GM18868 (cell line): ENCODE measurements at regions not wholly inside any gene's neighbourhood (a gene's known extent, or its start where the extent isn't known, plus 50 kb on each side); places are given as distances from the start of the nearest gene placed in this dataset.
"Not testable (repeated sequence)": the region's sequence is repeated elsewhere in the genome, so short reads cannot be mapped to it uniquely, and the experiment has no call there.

ENCODE experiments used
- ATAC-seq: cut with Tn5 transposase; IDR thresholded peaks from one replicate; pipeline ENCODE4 v1.9.1; 2021; ENCODE audit warnings: mild to moderate bottlenecking, moderate library complexity; ENCODE audit not compliant: unreplicated experiment

DNA sequence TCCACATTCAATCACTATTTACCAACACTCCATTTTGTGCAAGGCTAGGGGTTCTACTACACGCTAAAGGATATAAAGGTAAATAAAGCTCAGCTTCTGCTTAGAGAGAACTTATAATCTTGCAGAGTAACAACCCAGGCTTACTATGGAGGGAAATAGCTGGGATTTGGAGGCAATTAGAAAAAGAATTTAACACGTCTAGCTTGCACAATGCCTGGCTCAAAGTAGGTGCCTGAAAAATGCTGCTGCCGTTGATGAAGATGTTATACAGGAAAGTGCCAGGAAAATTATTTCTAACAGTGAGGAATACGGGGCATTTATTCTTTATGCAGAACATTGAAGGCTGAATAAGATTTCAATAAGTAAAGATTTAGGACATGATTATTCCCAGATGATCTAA lies 214.2 kb downstream of the KITLG start:
- ATAC-seq: no peak

DNA sequence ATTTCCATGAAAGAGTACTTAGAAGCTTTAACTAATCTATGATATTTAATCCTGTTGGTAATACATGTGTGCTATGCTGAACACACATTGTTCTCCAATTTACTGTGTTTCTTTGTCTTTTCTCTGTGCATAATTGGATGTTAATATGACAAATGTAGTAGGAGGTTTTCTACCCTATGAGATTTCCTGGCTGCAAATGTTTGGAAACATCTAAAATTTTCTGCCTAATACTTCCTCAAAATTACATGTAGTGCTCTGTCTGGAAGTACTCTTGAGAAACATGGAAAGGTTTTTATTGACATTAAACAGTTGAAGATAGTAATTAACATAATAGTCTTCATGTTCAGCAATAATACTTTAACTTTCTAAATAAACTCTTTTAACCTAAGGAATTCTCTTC lies 213.0 kb downstream of the KITLG start:
- no peak for ATAC-seq

DNA sequence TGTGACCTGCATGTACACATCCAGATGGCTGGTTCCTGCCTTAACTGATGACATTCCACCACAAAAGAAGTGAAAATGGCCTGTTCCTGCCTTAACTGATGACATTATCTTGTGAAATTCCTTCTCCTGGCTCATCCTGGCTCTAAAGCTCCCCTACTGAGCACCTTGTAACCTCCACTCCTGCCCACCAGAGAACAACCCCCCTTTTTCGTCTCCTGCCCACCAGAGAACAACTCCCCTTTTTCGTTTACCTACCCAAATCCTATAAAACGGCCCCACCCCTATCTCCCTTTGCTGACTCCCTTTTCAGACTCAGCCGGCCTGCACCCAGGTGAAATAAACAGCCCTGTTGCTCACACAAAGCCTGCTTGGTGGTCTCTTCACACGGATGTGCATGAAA lies 212.2 kb downstream of the KITLG start:
- not testable (repeated sequence) for ATAC-seq

DNA sequence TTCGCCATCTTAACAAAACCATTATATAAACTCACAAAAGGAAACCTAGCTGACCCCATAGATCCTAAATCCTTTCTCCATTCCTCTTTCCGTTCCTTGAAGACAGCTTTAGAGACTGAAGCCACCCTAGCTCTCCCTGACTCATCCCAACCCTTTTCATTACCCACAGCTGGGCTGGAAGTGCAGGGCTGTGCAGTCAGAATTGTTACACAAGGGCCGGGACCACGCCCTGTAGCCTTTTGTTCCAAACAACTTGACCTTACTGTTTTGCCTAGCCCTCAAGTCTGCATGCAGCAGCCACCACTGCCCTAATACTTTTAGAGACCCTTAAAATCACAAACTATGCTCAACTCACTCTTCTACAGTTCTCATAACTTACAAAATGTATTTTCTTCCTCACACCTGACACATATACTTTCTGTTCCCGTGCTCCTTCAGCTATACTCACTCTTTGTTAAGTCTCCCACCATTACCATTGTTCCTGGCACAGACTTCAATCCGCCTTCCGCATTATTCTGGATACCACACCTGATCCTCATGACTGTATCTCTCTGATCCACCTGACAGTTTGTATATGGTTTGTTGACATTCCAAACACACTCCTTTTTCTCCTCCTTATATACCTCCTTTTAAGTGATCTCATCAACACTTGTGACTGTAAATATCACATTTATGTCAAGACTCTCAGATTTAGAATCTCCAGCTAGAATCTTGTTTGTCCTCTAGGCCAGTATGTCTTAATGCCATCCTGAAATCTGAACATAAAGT lies 208.7 kb downstream of the KITLG start:
- no peak for ATAC-seq

DNA sequence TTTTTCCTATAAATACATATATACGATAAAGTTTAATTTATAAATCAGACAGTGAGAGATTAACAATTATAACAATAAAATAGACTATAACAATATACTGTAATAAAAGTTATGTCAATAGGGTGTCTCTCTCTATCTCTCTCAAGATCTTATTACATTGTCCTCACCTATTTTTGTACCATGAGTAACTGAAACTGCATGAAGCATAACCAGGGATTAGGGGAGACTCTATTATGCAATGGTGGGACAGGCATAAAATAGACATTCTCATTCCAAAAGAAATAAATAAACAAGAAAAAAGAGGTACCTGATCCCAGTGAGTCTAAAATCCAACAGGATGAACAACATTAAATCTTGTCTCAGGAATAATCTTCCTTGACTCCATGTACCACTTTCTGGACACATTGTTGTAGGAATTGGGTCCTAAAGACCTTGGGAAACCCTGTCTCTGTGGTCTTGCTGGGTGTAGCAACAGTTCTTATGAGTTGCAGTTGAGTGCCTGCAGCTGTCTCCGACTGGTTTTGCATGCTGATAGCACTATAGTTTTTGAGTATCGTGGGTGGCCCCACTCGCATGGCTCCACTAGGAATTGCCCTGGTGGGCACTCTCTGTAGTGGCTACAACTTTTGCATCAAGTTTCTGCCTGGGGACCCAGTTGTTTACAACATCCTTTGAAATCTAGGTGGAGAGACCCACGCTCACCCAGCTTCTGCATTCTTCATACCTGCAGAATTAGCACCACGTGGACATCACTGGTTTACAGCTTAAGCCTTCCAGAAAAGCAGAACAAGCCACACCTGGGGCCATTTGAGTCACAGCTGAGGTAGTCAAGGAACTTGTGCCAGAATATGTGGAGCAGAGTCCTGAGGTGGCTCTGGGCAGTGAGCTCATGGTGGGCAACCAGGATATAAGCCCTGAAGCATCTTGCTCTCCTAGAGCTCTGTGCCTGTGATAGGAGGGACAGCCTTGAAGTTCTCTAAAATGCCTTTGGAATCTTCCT lies 204.7 kb downstream of the KITLG start:
- ATAC-seq: no peak

DNA sequence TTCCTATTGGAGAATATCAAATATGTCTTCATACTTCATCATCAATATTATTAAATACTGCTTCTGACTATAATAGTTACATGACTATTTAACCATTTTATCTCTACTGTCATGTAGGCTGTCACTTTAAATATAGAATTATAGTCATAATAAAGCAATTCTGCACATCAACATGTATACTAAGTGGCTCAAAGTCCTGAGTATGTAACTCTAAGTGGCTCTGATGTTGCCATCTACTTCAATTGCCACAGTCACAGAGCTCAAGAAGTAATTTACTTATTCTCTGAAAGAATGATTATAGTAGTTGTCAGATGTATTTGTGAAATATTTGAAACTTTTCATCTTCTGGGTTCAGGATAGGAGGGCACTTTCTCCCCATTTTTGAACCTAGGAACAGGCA lies 202.3 kb downstream of the KITLG start:
- ATAC-seq: no peak

DNA sequence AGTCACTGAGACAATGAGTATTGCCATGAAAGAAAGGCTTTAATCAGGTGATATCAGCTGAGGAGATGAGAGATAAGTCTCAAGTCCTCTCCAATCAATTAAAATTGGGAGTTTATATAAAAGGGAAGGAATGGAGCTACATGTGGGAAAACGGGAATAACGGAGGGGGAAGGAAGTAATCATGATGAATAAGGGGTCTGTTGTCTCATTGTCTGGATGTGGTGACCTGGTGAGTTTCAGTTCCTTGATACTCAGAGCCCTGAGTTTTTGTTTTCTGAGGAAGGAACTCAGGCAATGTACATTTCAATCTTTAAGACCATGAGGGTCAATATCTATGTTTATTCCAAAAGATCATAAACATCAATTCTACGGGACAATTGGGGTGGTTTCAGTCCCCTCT lies 198.8 kb downstream of the KITLG start:
- ATAC-seq: no peak

DNA sequence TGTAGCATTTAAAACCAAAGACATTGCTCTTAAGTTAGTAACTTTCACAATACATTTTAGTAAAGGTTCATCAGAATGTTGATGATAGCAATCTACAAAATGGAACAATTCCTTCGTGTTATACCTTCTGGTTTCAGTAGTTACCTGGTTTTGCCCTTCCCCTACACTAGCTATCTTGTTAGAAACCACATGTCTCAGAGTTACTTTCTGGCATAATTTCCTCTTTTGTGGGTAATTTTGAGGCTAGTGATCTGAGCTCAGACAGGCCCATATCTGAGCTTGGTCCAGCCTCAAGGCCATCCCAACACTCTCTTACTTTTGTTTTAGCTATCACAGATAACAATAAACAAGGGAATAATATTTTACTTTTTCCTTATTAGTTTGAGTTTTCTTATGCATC lies 196.9 kb downstream of the KITLG start:
- peak; percentile 71 for ATAC-seq

DNA sequence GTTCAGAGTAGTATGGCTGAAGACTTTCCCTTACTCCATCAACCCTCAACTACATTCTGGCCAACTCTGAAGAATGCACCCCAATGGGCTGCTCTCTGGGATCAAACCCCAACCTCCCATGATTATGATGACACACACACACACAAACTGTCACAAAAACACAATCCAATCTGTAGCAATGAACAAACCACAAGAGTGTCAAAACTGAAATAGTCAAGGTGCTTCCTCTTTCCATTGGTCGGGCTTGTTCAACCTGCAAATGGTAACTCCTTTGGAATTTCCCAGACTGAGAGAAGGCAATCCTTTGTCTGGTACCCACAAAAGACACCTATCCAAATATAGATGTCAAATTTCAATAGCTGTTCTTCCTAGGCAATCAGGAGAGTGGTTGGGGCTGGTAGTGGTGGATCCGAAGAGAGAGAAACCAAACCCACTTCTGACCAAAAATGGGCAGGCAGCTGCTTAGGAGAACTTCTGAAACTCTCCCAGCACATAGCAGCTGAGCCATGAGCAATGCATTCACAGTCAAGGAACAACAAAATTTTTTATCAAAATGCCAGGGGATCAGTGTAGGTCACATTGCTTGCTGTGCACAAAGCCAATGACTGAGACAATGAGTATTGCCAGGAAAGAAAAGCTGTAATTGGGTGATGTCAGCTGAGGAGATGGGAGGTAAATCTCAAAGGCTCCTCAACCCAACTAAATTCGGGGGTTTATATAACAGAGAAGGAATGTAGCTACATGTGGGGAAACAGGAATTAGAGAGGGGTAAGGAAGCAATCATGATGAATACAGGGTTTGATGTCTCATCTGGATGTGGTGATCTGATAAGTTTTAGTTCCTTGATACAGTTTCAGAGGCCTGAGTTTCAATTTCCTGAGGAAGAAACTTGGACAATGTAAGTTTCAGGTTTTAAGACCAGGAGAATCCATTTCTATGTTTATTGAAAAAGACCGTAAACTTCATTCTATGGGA lies 191.4 kb downstream of the KITLG start:
- ATAC-seq: peak; percentile 62

DNA sequence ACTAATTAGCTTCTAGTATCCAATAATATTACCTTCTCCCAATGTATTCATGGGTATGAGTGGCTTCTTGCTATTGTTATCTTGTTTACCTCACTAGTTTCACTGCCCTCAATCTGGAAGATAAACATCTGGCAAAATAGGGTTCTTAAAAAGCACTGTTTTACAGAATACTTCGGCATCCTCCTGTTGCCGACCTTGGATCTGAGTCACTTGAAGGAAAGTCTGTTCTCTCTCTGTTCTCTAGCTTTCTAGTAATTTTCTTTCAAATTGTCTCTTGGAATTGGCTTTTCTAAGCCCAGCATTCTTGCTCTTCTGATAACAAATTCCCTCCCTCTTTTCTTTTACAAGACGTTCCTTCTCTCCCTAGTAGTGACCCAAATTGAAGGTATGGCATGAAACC lies 189.5 kb downstream of the KITLG start:
- no peak for ATAC-seq

DNA sequence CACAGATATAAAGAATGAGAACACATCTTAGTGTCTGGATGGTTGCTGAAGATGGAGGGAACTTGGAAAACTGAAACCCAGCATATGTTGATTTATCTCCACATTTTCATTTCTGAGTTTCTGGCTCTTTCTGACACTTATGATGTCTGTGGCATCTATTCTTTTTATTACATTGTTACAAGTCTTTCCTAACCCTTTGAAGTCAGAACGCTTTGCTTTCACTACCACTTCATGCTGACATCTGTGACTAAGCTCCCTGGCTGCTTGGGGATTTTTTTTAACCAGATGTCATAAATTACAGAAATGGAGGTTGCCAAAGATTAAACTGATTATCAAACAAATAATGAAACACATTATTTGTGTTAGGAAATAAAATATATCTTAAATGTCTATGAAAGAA lies 188.7 kb downstream of the KITLG start:
- peak; percentile 66 for ATAC-seq

DNA sequence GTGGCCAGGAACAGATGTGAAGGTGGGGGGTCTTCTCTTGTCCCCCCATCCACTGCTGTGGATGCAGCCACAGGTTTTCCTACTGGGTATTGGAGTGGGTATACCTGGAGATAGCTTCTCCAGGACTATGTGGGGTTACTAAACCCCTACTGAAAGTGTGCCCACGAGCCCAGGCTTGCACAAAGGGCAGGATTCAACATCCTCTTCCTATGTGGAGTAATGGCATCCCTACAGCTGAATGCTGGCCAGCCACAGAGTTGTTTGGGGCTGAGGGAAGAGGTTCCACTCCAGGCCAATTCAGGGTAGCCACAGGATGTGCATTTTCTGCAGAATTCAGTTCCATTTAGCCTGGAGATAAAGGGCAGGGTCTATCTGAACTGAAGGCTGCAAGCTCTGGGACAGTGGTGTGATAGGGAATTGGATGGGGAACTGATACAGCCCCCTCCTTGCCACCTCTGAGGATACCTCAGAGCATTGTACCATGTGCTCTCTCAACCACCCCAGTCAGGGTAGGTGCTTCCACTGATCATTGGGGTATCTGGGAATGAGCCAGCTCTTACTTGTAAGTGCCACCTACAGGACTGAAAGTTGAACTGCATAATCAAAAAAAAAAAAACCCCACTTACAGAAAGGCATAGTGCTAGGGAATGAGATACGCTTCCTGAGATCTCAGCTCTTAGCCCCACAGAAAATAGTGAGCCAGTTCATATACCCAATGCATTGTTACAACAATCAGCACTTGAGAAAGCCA lies 187.1 kb downstream of the KITLG start:
- no peak for ATAC-seq

DNA sequence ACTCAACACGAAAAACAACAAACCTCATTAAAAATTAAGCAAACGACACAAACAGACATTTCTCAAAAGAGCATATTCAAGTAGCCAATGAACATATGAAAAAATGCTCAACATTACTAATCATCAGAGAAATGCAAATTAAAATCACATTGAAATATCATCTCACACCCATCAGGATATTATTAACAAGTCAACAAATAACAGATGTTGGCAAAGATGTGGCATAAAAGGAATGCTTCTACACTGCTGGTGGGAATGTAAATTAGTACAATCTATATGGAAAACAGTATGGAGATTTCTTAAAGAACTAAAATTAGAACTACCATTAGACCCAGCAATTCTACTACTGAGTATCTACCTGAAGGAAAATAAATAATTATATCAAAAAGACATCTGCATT lies 182.2 kb downstream of the KITLG start:
- no peak for ATAC-seq

DNA sequence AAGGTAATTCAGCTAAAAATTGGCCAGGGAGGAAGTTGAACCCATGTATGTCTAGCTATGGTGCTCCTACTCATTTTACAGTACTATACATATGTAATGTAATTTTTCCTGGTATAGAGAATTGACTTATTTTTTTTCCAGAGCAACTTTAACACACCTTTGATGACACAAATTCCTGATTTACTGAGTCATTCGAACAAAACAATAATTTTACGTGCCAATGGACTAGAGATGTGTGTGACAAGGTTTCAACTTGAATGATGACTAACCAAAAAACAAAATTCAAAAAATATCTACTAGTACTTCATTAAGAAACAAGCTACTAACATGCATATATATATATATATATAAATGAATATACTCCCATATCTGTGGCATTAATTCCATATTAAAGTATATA lies 180.5 kb downstream of the KITLG start:
- no peak for ATAC-seq

DNA sequence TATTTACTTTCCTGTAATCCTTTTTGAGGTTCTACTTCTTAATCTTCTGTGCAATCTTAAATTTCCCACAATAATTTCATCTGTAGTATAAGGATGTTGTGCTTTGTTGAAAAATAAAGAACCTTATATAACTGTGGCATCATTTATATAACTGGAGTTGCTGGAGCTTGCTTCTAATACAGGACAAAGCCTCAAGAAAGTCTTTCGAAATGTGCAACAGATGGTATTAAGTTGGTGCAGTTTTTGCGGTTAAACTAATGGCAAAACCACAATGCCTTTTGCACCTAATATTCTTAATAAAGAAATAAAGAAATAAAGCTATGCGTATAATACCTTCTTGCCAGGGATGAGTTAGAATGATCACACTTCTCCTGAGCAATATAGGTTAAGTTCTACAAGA lies 180.0 kb downstream of the KITLG start:
- ATAC-seq: no peak

DNA sequence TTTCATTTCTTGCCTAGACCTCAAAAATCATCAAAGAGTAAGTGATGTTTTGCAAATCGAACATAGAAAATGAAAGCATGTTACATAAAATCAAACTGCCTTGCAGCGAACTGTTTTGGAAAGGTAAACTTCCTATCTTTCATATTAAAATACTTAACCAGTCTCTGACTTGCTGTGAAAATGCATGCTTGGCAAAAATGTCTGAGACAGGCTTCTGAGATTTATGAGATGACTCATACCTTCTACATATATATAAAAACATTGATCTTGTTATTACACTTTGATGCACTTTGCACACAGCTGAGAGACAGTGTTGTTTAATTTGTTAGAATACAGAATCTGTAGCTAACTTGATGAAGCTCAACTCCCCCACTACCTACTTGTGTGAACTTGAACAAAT lies 179.1 kb downstream of the KITLG start:
- no peak for ATAC-seq

DNA sequence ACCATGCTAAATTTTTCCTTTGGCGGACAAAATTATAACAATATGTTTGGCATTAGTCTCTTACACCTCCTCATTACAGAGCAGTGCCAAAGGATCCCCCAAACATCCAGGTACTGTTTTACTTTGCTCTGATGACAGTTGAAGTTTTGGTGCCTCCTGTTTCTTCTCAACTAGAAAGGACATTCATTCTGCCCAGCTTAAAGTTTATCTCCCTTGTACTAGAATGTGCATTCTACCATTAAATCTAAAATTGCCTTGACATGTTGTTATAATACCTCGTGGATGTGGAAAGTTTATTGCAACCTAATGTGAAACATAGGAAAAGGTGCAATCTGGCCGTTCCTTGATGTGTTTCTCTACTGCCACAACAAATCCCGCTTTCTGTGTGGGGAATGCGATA lies 173.4 kb downstream of the KITLG start:
- no peak for ATAC-seq

DNA sequence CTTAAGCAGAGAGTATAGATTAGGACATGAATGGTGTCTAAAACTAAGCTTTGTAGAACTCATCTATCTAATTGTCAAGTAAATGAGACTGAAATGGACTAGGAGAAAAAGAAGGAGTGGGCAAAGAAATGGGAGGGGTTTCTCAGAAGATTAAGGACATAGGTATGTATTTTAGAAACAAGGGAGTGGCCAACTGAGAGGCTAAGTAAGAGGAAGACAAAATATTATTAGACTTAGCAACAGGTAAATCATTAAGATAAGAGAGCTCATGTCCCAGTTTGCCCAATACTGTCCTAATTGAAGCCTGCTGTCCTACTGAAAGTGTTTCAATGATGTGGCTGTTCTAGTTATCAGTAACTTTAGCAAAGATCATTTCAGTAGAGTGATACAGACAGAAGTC lies 171.4 kb downstream of the KITLG start:
- no peak for ATAC-seq

DNA sequence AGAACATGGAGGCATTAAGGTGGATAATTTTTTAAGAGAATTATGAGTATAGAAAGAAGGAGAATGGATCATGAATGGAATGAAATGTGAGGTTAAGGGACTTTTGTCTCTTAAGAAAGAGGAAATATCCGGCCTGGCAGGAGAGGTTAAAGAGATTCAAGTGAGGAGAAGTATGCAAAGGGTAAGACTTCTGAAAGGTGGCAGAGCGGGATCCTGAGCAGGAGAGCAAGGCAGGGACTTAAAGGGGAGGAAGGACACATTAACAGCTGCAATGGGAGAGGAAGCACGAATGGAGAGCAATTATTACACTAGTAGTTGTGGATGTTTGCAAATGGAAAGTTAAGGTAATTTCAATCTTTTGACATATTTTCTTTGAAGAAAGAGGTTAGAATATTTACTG lies 171.0 kb downstream of the KITLG start:
- ATAC-seq: no peak

DNA sequence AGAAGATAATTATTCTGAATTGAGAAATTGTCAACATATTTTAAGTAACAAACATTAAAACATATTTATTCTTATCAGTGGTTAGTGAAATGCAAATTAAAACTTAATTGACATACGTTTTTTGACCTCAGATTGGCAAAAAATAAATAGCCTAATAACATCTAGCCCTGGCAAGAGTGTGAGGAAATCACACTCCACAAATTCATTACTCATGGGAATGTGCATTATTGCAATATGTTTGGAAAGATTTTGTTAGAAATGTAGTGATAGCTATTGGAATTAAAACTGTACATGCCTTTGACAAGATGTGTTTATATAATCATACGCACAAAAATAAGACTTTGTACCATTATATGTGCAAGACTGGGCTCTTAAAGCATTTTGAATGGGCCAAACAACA lies 168.6 kb downstream of the KITLG start:
- ATAC-seq: no peak
